Upper lobe of left lung (tissue), 4 donors: ENCODE measurements at regions not wholly inside any gene's neighbourhood (a gene's known extent, or its start where the extent isn't known, plus 50 kb on each side); places are given as distances from the start of the nearest gene placed in this dataset.

Source experiments
- EP300 ChIP-seq, 4 donors: sonication (generic); formaldehyde crosslinking; IDR thresholded peaks; one replicate each; pipeline ENCODE4 v1.5.1; 2017; ENCODE audit warnings: antibody characterized with exemption in 4 of 4, control low read depth in 2 of 4
- POLR2A ChIP-seq, 4 donors: fragments of 450-650 bp; IDR thresholded peaks; one replicate each; pipeline ENCODE4 v1.5.1; 2016 to 2017; ENCODE audit warnings: antibody characterized with exemption in 4 of 4, mild to moderate bottlenecking in 2 of 4
- POLR2AphosphoS5 ChIP-seq, 2 donors: sonication (generic); formaldehyde crosslinking; IDR thresholded peaks; one replicate each; pipeline ENCODE4 v1.5.1; 2017; ENCODE audit warnings: antibody characterized with exemption in 2 of 2
- TF ChIP-seq, protein P1 (sequence below), 6 experiments: fragments of 450-650 bp in 4 of 6; fragments of 200-600 bp in 2 of 6; sonication (generic) in 2 of 6; IDR thresholded peaks; one replicate each; pipeline ENCODE4 v1.5.1; 2016 to 2019; ENCODE audit warnings: antibody characterized with exemption in 6 of 6

DNA sequence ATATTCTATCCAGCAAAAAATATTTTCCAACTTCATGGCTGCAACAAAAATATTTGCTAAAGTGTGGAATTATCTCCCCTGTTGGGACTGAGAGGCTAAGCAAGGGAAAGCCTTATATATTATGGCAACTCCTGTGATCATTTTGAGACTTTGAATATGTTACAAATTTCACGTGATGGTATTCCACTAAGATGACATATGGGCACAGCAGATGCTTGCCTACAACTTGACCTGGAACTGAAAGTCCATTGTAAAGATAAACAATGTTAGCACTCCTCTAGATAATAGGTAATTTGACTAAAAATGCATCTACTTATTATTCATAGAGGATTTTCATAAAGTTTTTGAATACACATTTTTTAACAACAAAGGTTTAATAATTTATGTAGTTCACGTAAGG lies 1141.5 kb upstream of the CDH6 start:
- TF ChIP-seq, protein P1, sequence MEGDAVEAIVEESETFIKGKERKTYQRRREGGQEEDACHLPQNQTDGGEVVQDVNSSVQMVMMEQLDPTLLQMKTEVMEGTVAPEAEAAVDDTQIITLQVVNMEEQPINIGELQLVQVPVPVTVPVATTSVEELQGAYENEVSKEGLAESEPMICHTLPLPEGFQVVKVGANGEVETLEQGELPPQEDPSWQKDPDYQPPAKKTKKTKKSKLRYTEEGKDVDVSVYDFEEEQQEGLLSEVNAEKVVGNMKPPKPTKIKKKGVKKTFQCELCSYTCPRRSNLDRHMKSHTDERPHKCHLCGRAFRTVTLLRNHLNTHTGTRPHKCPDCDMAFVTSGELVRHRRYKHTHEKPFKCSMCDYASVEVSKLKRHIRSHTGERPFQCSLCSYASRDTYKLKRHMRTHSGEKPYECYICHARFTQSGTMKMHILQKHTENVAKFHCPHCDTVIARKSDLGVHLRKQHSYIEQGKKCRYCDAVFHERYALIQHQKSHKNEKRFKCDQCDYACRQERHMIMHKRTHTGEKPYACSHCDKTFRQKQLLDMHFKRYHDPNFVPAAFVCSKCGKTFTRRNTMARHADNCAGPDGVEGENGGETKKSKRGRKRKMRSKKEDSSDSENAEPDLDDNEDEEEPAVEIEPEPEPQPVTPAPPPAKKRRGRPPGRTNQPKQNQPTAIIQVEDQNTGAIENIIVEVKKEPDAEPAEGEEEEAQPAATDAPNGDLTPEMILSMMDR (IDR thresholded peaks at IDR 0.05) = no peak
- TF ChIP-seq POLR2AphosphoS5 (IDR thresholded peaks at IDR 0.05) = no peak
- no peak for TF ChIP-seq POLR2A (IDR thresholded peaks at IDR 0.05)
- no peak for TF ChIP-seq EP300 (IDR thresholded peaks at IDR 0.05)
